ENCODE measurements at regions not wholly inside any gene's neighbourhood (a gene's known extent, or its start where the extent isn't known, plus 50 kb on each side); places are given as distances from the start of the nearest gene placed in this dataset.

- DNase-seq (ENCODE audit: low spot score in 2 of 2), result no peak
- Histone ChIP-seq H3K27me3 (no peaks in the 10 kb centered on the region), H3K27ac (no peak overlapping the region), H3K4me3 (no peak overlapping the region), H3K36me3 (no peaks in the 10 kb centered on the region), H3K4me1 (no peaks in the 10 kb centered on the region), H3K9me3 (no peaks in the 10 kb centered on the region)
- TF ChIP-seq EP300 (IDR thresholded peaks at IDR 0.05) (no peak), POLR2AphosphoS5 (IDR thresholded peaks at IDR 0.05) (no peak), POLR2A (IDR thresholded peaks at IDR 0.05) (no peak)
- TF ChIP-seq, protein P1, sequence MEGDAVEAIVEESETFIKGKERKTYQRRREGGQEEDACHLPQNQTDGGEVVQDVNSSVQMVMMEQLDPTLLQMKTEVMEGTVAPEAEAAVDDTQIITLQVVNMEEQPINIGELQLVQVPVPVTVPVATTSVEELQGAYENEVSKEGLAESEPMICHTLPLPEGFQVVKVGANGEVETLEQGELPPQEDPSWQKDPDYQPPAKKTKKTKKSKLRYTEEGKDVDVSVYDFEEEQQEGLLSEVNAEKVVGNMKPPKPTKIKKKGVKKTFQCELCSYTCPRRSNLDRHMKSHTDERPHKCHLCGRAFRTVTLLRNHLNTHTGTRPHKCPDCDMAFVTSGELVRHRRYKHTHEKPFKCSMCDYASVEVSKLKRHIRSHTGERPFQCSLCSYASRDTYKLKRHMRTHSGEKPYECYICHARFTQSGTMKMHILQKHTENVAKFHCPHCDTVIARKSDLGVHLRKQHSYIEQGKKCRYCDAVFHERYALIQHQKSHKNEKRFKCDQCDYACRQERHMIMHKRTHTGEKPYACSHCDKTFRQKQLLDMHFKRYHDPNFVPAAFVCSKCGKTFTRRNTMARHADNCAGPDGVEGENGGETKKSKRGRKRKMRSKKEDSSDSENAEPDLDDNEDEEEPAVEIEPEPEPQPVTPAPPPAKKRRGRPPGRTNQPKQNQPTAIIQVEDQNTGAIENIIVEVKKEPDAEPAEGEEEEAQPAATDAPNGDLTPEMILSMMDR (IDR thresholded peaks at IDR 0.05), result no peak
- WGBS, result 90% methylated on average over 4 of the region's 4 CpGs
These were observed 1076.1 kb downstream of the AGBL1 start for GRCh38 chr15:87155771-87156170.

DNA sequence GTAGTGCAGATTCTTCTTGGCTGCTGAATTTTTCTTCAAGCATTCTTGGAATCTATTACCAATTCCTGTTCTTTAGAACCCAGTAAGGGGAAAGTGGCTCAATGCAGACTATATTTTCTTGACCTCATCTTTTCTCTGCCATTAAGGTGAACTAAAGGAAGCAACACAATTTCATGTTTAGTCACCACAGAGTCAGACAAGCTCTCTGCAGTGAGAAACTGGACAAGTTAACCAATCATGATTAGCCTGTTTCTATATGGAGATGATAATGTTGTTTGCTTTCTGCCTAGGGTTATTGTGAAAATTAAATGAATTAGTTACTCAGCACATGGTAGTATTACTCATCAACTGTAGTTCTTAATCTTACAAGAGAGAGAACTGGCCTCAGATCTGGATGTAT is 1075.1 kb downstream of the AGBL1 start:
- Histone ChIP-seq H3K27me3 (no peaks in the 10 kb centered on the region), H3K36me3 (no peaks in the 10 kb centered on the region), H3K4me3 (no peak overlapping the region), H3K4me1 (no peaks in the 10 kb centered on the region), H3K27ac (no peak overlapping the region), H3K9me3 (no peaks in the 10 kb centered on the region)
- no peak for TF ChIP-seq EP300 (IDR thresholded peaks at IDR 0.05)
- TF ChIP-seq, protein P1 (IDR thresholded peaks at IDR 0.05), result no peak
- no peak for TF ChIP-seq POLR2AphosphoS5 (IDR thresholded peaks at IDR 0.05)
- DNase-seq (ENCODE audit: low spot score in 2 of 2), result no peak

DNA sequence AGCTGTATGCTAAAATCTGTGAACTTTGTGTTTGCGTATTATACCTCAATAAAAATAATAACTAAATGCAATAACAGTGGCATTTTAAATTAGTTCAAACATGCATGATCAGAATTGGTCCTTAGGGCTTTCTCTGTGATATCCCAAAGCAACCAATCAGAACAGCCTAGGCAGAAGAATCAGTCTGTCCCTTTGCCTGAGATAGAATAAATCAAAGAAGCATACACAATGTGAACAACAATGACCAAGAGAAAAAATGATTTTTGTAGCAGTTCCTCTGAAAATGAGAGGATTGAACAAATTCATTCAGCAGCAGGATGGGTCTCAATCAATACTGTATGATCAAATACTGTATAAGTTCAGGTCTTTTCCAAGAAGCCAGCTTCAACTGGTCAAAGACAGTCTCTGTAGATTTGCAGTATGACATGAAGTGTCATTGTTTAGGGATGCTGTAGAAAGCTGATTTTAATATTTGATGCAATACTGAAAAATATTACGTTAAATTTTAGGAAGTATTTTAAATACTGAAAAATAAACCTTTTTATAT is 1071.6 kb downstream of the AGBL1 start:
- Histone ChIP-seq H3K27me3 (no peaks in the 10 kb centered on the region), H3K36me3 (no peaks in the 10 kb centered on the region), H3K4me1 (no peaks in the 10 kb centered on the region), H3K27ac (no peak overlapping the region), H3K4me3 (no peak overlapping the region), H3K9me3 (no peaks in the 10 kb centered on the region)
- WGBS, result 82% methylated on average over 2 of the region's 2 CpGs
- DNase-seq (ENCODE audit: low spot score in 2 of 2), result no peak
- TF ChIP-seq POLR2A (IDR thresholded peaks at IDR 0.05) (no peak), EP300 (IDR thresholded peaks at IDR 0.05) (no peak), POLR2AphosphoS5 (IDR thresholded peaks at IDR 0.05) (no peak)
- TF ChIP-seq, protein P1 (IDR thresholded peaks at IDR 0.05), result no peak

- no peak for DNase-seq (ENCODE audit: low spot score in 2 of 2)
- no peak for TF ChIP-seq POLR2A (IDR thresholded peaks at IDR 0.05)
- TF ChIP-seq EP300 (IDR thresholded peaks at IDR 0.05), result no peak
- TF ChIP-seq, protein P1 (IDR thresholded peaks at IDR 0.05), result no peak
- no peak for TF ChIP-seq POLR2AphosphoS5 (IDR thresholded peaks at IDR 0.05)
- no peaks in the 10 kb centered on the region for H3K36me3 ChIP-seq
- WGBS, result 74% methylated on average over 2 of the region's 2 CpGs
- peaks cover 5% of the 10 kb centered on the region for H3K9me3 ChIP-seq
- no peaks in the 10 kb centered on the region for H3K27me3 ChIP-seq
- H3K4me1 ChIP-seq, result no peaks in the 10 kb centered on the region
- H3K4me3 ChIP-seq, result no peak overlapping the region
- no peak overlapping the region for H3K27ac ChIP-seq
These were observed 1066.0 kb downstream of the AGBL1 start for GRCh38 chr15:87145696-87146095.

- Histone ChIP-seq H3K4me3 (no peak overlapping the region), H3K4me1 (no peaks in the 10 kb centered on the region), H3K9me3 (peaks cover 5% of the 10 kb centered on the region), H3K36me3 (no peaks in the 10 kb centered on the region), H3K27ac (no peak overlapping the region), H3K27me3 (no peaks in the 10 kb centered on the region)
- no peak for DNase-seq (ENCODE audit: low spot score in 2 of 2)
- TF ChIP-seq, protein P1 (IDR thresholded peaks at IDR 0.05), result no peak
- TF ChIP-seq EP300 (IDR thresholded peaks at IDR 0.05) (no peak), POLR2AphosphoS5 (IDR thresholded peaks at IDR 0.05) (no peak), POLR2A (IDR thresholded peaks at IDR 0.05) (no peak)
- 57% methylated on average over 1 of the region's 1 CpG for WGBS
These were observed 1065.1 kb downstream of the AGBL1 start for GRCh38 chr15:87144775-87145174.

Data from suprapubic skin (tissue), 4 donors.